ENCODE measurements at regions not wholly inside any gene's neighbourhood (a gene's known extent, or its start where the extent isn't known, plus 50 kb on each side); places are given as distances from the start of the nearest gene placed in this dataset.

DNA sequence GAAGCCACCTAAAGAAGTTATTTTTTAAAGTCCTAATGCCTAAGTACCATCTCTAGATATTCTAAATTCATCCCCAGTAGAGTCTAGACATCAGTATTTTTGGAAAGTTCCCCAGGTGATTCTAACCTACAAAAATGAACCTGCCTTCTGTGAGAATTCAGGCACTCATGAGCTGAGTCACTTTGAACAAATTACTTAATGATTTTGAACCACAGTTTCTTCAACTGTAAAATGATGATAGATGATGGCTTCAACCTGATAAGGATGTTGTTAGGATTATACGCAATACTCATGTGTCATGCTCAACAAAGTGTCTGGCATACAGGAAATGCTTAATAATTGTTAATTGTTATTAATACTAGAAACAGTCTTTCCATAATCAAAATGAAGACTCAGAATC lies 82.8 kb upstream of the OR5AK2 start:
- H4K20me1 ChIP-seq (ENCODE audit: insufficient read depth) = no peaks in the 10 kb centered on the region
- H3K36me3 ChIP-seq (ENCODE audit: control insufficient read depth in 1 of 2, insufficient read depth in 2 of 2, low read length in 2 of 2) = no peaks in the 10 kb centered on the region
- no peaks in the 10 kb centered on the region for H3K79me2 ChIP-seq (ENCODE audit: insufficient read depth, low read length)
- ChIA-PET RAD21 (ENCODE audit: low non-redundant PET in 1 of 2, low total read pairs in 2 of 2, uncharacterized antibody in 2 of 2, unreplicated experiment in 2 of 2) (no interaction called here), POLR2A (no interaction called here), CTCF (no interaction called here)
- H3K27ac ChIP-seq (ENCODE audit: low read depth, low read length) = no peak overlapping the region
- intact Hi-C loops (cut with micrococcal nuclease) = no loop called here
- DNase-seq (ENCODE audit: low read depth, low spot score) = no peak
- H3K4me2 ChIP-seq (ENCODE audit: low read length) = no peak overlapping the region
- H2AFZ ChIP-seq (ENCODE audit: low read depth, low read length, poor library complexity, severe bottlenecking) = no peak overlapping the region
- no peak overlapping the region for H3K4me3 ChIP-seq (replicated peaks in 1 of 2; ENCODE audit: low read depth in 1 of 2, low read length in 2 of 2)
- BruUV-seq (replicated peaks) = no TSS peak
- H3K27me3 ChIP-seq (ENCODE audit: insufficient read depth, low read length) = 0 out of 2 replicates have a peak, but pooled peaks cover 9% of the 10 kb centered on the region
- H3K9ac ChIP-seq (ENCODE audit: low read length) = no peak overlapping the region
- no peak for ATAC-seq
- H3K9me2 ChIP-seq (ENCODE audit: insufficient read depth) = no peaks in the 10 kb centered on the region
- TF ChIP-seq POLR2AphosphoS5 (IDR thresholded peaks at IDR 0.05; ENCODE audit: low read depth, low read length) (no peak), ZFX (IDR thresholded peaks at IDR 0.05) (no peak), SIN3A (IDR thresholded peaks at IDR 0.05; ENCODE audit: low read depth) (no peak), CBX3 (IDR thresholded peaks at IDR 0.05; ENCODE audit: low read depth) (no peak), EZH2phosphoT487 (IDR thresholded peaks at IDR 0.05; ENCODE audit: borderline replicate concordance) (no peak), SP1 (IDR thresholded peaks at IDR 0.05; ENCODE audit: low read depth) (no peak), FOSL1 (IDR thresholded peaks at IDR 0.05; ENCODE audit: low read depth) (no peak), SRF (IDR thresholded peaks at IDR 0.05; ENCODE audit: low read depth) (no peak), CEBPB (IDR thresholded peaks at IDR 0.05; ENCODE audit: low read depth) (no peak), EGR1 (IDR thresholded peaks at IDR 0.05; ENCODE audit: low read depth) (no peak), TCF7L2 (IDR thresholded peaks at IDR 0.05; ENCODE audit: borderline replicate concordance, extremely low read depth, insufficient read depth, insufficient read length) (no peak)
- TF ChIP-seq, protein P1, sequence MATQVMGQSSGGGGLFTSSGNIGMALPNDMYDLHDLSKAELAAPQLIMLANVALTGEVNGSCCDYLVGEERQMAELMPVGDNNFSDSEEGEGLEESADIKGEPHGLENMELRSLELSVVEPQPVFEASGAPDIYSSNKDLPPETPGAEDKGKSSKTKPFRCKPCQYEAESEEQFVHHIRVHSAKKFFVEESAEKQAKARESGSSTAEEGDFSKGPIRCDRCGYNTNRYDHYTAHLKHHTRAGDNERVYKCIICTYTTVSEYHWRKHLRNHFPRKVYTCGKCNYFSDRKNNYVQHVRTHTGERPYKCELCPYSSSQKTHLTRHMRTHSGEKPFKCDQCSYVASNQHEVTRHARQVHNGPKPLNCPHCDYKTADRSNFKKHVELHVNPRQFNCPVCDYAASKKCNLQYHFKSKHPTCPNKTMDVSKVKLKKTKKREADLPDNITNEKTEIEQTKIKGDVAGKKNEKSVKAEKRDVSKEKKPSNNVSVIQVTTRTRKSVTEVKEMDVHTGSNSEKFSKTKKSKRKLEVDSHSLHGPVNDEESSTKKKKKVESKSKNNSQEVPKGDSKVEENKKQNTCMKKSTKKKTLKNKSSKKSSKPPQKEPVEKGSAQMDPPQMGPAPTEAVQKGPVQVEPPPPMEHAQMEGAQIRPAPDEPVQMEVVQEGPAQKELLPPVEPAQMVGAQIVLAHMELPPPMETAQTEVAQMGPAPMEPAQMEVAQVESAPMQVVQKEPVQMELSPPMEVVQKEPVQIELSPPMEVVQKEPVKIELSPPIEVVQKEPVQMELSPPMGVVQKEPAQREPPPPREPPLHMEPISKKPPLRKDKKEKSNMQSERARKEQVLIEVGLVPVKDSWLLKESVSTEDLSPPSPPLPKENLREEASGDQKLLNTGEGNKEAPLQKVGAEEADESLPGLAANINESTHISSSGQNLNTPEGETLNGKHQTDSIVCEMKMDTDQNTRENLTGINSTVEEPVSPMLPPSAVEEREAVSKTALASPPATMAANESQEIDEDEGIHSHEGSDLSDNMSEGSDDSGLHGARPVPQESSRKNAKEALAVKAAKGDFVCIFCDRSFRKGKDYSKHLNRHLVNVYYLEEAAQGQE (IDR thresholded peaks at IDR 0.05; ENCODE audit: low read depth) = no peak
- no peaks in the 10 kb centered on the region for H3K9me3 ChIP-seq (ENCODE audit: control insufficient read depth in 1 of 2, insufficient read depth in 1 of 2, low read depth in 1 of 2, low read length in 2 of 2)
- no peaks in the 10 kb centered on the region for H3K4me1 ChIP-seq (ENCODE audit: control insufficient read depth in 1 of 2, insufficient read depth in 2 of 2, low read length in 2 of 2)

Data from HCT116 (cell line).